ENCODE measurements at regions not wholly inside any gene's neighbourhood (a gene's known extent, or its start where the extent isn't known, plus 50 kb on each side); places are given as distances from the start of the nearest gene placed in this dataset.
"Not testable (repeated sequence)": the region's sequence is repeated elsewhere in the genome, so short reads cannot be mapped to it uniquely, and the experiment has no call there.

GRCh38 chr11:129569007-129569406, 193.4 kb downstream of the BARX2 start:
- Histone ChIP-seq H3K36me3 (ENCODE audit: control insufficient read depth, low read depth, low read length) (no peaks in the 10 kb centered on the region), H3K27me3 (ENCODE audit: control insufficient read depth, insufficient read depth, low read length) (no peaks in the 10 kb centered on the region), H3K4me3 (ENCODE audit: low read length) (no peak overlapping the region), H3K9ac (ENCODE audit: low read length) (no peak overlapping the region), H3K27ac (ENCODE audit: low read length) (no peak overlapping the region), H3K4me1 (ENCODE audit: control insufficient read depth, low read depth, low read length) (no peaks in the 10 kb centered on the region), H3K9me3 (ENCODE audit: control insufficient read depth, low read depth, low read length) (no peaks in the 10 kb centered on the region)

GRCh38 chr11:129572667-129573066, 197.0 kb downstream of the BARX2 start:
- not testable (repeated sequence) for H3K27me3 ChIP-seq (ENCODE audit: control insufficient read depth, insufficient read depth, low read length); H3K4me3 ChIP-seq (ENCODE audit: low read length); H3K4me1 ChIP-seq (ENCODE audit: control insufficient read depth, low read depth, low read length); H3K36me3 ChIP-seq (ENCODE audit: control insufficient read depth, low read depth, low read length); H3K27ac ChIP-seq (ENCODE audit: low read length); H3K9me3 ChIP-seq (ENCODE audit: control insufficient read depth, low read depth, low read length); H3K9ac ChIP-seq (ENCODE audit: low read length)

GRCh38 chr11:129573161-129573560, 197.5 kb downstream of the BARX2 start:
- H3K4me3 ChIP-seq (ENCODE audit: low read length): no peak overlapping the region
- H3K27me3 ChIP-seq (ENCODE audit: control insufficient read depth, insufficient read depth, low read length): no peaks in the 10 kb centered on the region
- H3K9me3 ChIP-seq (ENCODE audit: control insufficient read depth, low read depth, low read length): no peaks in the 10 kb centered on the region
- H3K9ac ChIP-seq (ENCODE audit: low read length): no peak overlapping the region
- H3K4me1 ChIP-seq (ENCODE audit: control insufficient read depth, low read depth, low read length): no peaks in the 10 kb centered on the region
- H3K27ac ChIP-seq (ENCODE audit: low read length): no peak overlapping the region
- no peaks in the 10 kb centered on the region for H3K36me3 ChIP-seq (ENCODE audit: control insufficient read depth, low read depth, low read length)

- Histone ChIP-seq H3K27ac (ENCODE audit: low read length) (no peak overlapping the region), H3K4me1 (ENCODE audit: control insufficient read depth, low read depth, low read length) (no peaks in the 10 kb centered on the region), H3K36me3 (ENCODE audit: control insufficient read depth, low read depth, low read length) (no peaks in the 10 kb centered on the region), H3K4me3 (ENCODE audit: low read length) (no peak overlapping the region), H3K9me3 (ENCODE audit: control insufficient read depth, low read depth, low read length) (no peaks in the 10 kb centered on the region), H3K9ac (ENCODE audit: low read length) (no peak overlapping the region), H3K27me3 (ENCODE audit: control insufficient read depth, insufficient read depth, low read length) (no peaks in the 10 kb centered on the region)
Observed at GRCh38 chr11:129574431-129574830, 198.8 kb downstream of the BARX2 start.

- H3K9me3 ChIP-seq (ENCODE audit: control insufficient read depth, low read depth, low read length): no peaks in the 10 kb centered on the region
- H3K4me3 ChIP-seq (ENCODE audit: low read length): no peak overlapping the region
- H3K36me3 ChIP-seq (ENCODE audit: control insufficient read depth, low read depth, low read length): no peaks in the 10 kb centered on the region
- H3K9ac ChIP-seq (ENCODE audit: low read length): no peak overlapping the region
- H3K4me1 ChIP-seq (ENCODE audit: control insufficient read depth, low read depth, low read length): no peaks in the 10 kb centered on the region
- no peak overlapping the region for H3K27ac ChIP-seq (ENCODE audit: low read length)
- no peaks in the 10 kb centered on the region for H3K27me3 ChIP-seq (ENCODE audit: control insufficient read depth, insufficient read depth, low read length)
Observed at GRCh38 chr11:129576652-129577051, 201.0 kb downstream of the BARX2 start.

- Histone ChIP-seq H3K27me3 (ENCODE audit: control insufficient read depth, insufficient read depth, low read length) (no peaks in the 10 kb centered on the region), H3K36me3 (ENCODE audit: control insufficient read depth, low read depth, low read length) (no peaks in the 10 kb centered on the region), H3K4me1 (ENCODE audit: control insufficient read depth, low read depth, low read length) (no peaks in the 10 kb centered on the region), H3K9ac (ENCODE audit: low read length) (no peak overlapping the region), H3K9me3 (ENCODE audit: control insufficient read depth, low read depth, low read length) (no peaks in the 10 kb centered on the region), H3K4me3 (ENCODE audit: low read length) (no peak overlapping the region), H3K27ac (ENCODE audit: low read length) (no peak overlapping the region)
Observed at GRCh38 chr11:129578006-129578405, 202.4 kb downstream of the BARX2 start.

GRCh38 chr11:129580278-129580677, 204.6 kb downstream of the BARX2 start:
- Histone ChIP-seq H3K9ac (ENCODE audit: low read length) (no peak overlapping the region), H3K4me1 (ENCODE audit: control insufficient read depth, low read depth, low read length) (no peaks in the 10 kb centered on the region), H3K9me3 (ENCODE audit: control insufficient read depth, low read depth, low read length) (no peaks in the 10 kb centered on the region), H3K27ac (ENCODE audit: low read length) (no peak overlapping the region), H3K27me3 (ENCODE audit: control insufficient read depth, insufficient read depth, low read length) (no peaks in the 10 kb centered on the region), H3K36me3 (ENCODE audit: control insufficient read depth, low read depth, low read length) (no peaks in the 10 kb centered on the region), H3K4me3 (ENCODE audit: low read length) (no peak overlapping the region)

GRCh38 chr11:129584316-129584715, 208.7 kb downstream of the BARX2 start:
- H3K27me3 ChIP-seq (ENCODE audit: control insufficient read depth, insufficient read depth, low read length): no peaks in the 10 kb centered on the region
- no peaks in the 10 kb centered on the region for H3K9me3 ChIP-seq (ENCODE audit: control insufficient read depth, low read depth, low read length)
- no peaks in the 10 kb centered on the region for H3K36me3 ChIP-seq (ENCODE audit: control insufficient read depth, low read depth, low read length)
- no peak overlapping the region for H3K27ac ChIP-seq (ENCODE audit: low read length)
- H3K4me1 ChIP-seq (ENCODE audit: control insufficient read depth, low read depth, low read length): peaks cover 8% of the 10 kb centered on the region
- no peak overlapping the region for H3K9ac ChIP-seq (ENCODE audit: low read length)
- no peak overlapping the region for H3K4me3 ChIP-seq (ENCODE audit: low read length)

- H3K9ac ChIP-seq (ENCODE audit: low read length): no peak overlapping the region
- H3K27me3 ChIP-seq (ENCODE audit: control insufficient read depth, insufficient read depth, low read length): no peaks in the 10 kb centered on the region
- H3K4me3 ChIP-seq (ENCODE audit: low read length): no peak overlapping the region
- no peaks in the 10 kb centered on the region for H3K36me3 ChIP-seq (ENCODE audit: control insufficient read depth, low read depth, low read length)
- peaks cover 23% of the 10 kb centered on the region for H3K4me1 ChIP-seq (ENCODE audit: control insufficient read depth, low read depth, low read length)
- H3K9me3 ChIP-seq (ENCODE audit: control insufficient read depth, low read depth, low read length): no peaks in the 10 kb centered on the region
- no peak overlapping the region for H3K27ac ChIP-seq (ENCODE audit: low read length)
Observed at GRCh38 chr11:129589190-129589860, 213.7 kb downstream of the BARX2 start.

GRCh38 chr11:129590030-129590752, 214.5 kb downstream of the BARX2 start:
- no peak overlapping the region for H3K4me3 ChIP-seq (ENCODE audit: low read length)
- no peak overlapping the region for H3K9ac ChIP-seq (ENCODE audit: low read length)
- no peaks in the 10 kb centered on the region for H3K9me3 ChIP-seq (ENCODE audit: control insufficient read depth, low read depth, low read length)
- H3K27ac ChIP-seq (ENCODE audit: low read length): no peak overlapping the region
- H3K36me3 ChIP-seq (ENCODE audit: control insufficient read depth, low read depth, low read length): no peaks in the 10 kb centered on the region
- no peaks in the 10 kb centered on the region for H3K27me3 ChIP-seq (ENCODE audit: control insufficient read depth, insufficient read depth, low read length)
- peaks cover 23% of the 10 kb centered on the region for H3K4me1 ChIP-seq (ENCODE audit: control insufficient read depth, low read depth, low read length)

GRCh38 chr11:129590753-129591475, 215.3 kb downstream of the BARX2 start:
- Histone ChIP-seq H3K36me3 (ENCODE audit: control insufficient read depth, low read depth, low read length) (no peaks in the 10 kb centered on the region), H3K9ac (ENCODE audit: low read length) (no peak overlapping the region), H3K27me3 (ENCODE audit: control insufficient read depth, insufficient read depth, low read length) (no peaks in the 10 kb centered on the region), H3K27ac (ENCODE audit: low read length) (no peak overlapping the region), H3K9me3 (ENCODE audit: control insufficient read depth, low read depth, low read length) (no peaks in the 10 kb centered on the region), H3K4me1 (ENCODE audit: control insufficient read depth, low read depth, low read length) (peaks cover 23% of the 10 kb centered on the region), H3K4me3 (ENCODE audit: low read length) (no peak overlapping the region)

Measured in iPS-18a (cell line).